ENCODE measurements at regions not wholly inside any gene's neighbourhood (a gene's known extent, or its start where the extent isn't known, plus 50 kb on each side); places are given as distances from the start of the nearest gene placed in this dataset.

- no peak for DNase-seq
Observed at GRCh38 chr3:144148356-144148755, 176.7 kb downstream of the DIPK2A start.

DNA sequence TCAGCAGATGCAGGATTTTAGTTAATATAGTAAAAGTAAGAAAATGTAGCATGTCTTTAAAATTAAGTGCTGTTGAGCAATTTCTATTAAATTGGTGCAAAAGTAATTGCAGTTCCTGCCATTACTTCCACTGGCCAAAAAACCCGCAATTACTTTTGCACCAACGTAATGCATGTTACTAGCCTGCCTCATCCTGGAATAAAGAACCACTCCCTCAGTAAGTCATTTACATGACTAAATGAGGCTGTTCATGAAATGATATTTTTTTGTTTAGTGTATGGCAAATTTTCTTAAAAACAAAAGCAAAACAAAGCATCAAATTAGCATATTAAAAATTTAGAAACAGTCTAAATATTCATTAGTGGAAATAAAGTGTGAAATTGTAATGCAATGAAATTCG, 180.4 kb downstream of the DIPK2A start:
- no peak for DNase-seq

DNA sequence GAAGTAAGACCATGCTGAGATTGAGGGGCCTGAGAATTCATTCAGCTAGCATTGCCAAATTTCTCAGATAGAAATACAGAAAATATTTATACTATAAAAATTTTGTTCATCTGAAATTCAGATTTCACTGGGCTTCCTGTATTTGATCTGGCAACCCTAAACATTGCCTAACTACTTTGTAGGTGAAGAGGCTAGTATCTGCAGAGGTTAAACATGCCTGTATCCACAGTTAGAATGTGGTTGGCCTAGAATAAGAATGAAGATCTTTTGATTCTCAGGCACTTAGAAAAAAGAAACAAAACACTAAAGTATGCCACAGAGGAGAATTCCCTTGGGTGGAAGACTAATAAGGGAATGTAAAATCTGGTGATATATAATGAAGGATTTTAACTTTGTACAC, 189.0 kb downstream of the DIPK2A start:
- DNase-seq, result no peak

DNA sequence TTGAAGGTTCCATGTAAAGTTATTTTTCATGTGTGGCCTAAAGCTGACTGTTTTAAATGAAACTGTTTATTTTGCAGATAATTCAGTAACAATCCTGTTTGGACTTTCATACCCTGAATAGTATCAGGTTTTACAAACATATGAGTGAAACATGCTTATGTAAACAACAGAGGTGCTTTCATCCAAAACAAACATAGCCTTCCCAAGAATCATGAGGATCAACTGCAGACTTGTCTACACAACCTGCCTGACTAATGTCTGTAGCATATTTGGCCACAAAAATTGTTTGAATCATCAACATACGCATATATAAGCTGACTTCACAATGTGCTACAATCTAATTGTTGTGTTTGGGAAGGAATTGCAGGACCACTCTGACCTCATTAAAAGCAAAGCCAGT, 190.4 kb downstream of the DIPK2A start:
- no peak for DNase-seq

DNA sequence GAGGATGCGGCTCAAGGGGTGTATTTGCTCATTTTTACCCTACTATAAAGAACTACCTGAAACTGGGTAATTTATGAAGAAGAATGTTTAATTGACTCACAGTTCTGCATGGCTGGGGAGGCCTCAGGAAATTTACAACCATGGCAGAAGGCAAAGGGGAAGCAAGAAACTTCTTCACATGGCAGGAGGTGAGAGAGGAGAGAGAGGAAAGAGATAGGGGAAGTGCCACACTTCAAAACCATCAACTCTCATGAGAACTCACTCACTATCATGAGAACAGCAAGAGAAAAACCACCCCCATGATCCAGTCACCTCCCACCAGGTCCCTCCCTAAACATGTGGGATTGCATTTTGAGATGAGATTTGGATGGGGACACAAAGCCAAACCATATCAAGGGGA, 192.7 kb downstream of the DIPK2A start:
- no peak for DNase-seq

DNA sequence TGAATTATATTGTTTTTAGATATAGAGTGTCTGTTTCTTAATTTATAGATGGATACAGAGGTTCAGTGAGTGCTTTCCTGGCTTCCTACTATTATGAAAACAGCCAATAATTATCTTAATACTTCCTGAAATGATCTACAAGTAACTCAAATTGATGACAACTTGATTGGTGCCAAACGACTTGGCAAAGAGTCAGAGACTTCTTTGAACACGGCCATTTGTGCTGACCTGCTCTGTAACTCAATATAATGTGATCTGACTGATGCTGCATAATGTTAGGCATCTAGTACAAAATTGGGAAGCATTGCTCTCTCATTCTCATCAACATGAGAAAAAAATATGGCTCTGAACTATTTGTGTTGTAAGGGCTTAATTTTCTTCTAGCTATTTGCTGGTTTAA, 193.9 kb downstream of the DIPK2A start:
- no peak for DNase-seq

GRCh38 chr3:144167634-144168033, 196.0 kb downstream of the DIPK2A start:
- no peak for DNase-seq

DNA sequence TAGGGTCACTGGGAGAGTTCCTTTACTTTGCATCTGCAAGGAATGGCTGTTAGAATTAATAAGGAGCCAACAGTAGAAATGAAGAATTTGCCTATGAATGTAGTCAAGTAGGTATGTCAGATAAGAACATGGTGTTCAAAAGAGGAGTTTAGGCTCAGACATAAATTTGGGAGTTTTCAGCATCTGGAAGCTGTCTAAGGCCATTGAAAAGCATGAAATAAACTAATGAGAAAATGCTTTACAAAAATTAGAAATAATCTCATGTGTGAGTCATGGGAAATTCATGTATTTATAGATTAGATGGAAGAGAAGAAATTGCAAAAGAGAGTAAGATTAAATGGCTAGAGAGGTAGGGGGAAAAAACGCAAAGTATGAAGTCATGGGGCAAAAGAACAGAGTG, 201.9 kb downstream of the DIPK2A start:
- DNase-seq, result no peak

- DNase-seq, result no peak
Observed at GRCh38 chr3:144175644-144176425, 204.2 kb downstream of the DIPK2A start.

- DNase-seq, result no peak
Observed at GRCh38 chr3:144177649-144178048, 206.0 kb downstream of the DIPK2A start.

DNA sequence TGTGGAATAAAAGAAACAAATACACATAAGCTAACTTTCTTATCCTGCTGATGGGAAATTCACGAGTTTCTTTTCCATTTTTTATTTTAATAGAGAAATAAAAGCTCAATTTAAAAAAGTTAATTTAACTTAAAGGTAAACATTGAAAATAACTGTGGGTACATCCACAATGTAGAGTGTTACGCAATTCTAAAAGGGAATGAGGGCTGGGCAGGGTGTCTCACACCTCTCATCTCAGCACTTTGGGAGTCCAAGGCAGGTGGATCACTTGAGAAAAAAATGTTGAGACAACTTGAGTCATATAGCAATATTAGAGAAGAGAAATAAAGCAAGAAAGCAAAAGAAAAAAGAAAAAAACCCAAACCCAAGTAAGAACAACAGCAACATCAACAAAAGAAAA, 207.0 kb downstream of the DIPK2A start:
- no peak for DNase-seq

DNA sequence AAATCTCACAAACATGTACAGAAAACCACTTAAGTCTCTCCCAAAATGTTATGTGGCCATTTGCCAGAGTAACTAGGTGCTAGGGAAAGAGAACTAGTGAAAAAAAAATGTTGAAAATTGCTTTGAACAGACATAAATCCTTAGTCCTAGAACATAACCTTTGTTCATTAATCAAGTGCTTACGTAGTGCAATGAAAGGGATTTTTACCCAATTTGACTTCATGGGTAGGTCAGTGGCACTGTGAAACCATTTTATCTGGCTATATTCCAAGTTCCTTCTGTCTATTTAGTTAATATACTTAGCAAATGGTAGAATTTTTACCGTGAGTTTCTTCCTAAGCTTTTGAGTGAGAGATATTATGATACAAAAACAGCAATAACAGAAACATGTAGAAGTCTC, 209.4 kb downstream of the DIPK2A start:
- DNase-seq, result no peak

DNA sequence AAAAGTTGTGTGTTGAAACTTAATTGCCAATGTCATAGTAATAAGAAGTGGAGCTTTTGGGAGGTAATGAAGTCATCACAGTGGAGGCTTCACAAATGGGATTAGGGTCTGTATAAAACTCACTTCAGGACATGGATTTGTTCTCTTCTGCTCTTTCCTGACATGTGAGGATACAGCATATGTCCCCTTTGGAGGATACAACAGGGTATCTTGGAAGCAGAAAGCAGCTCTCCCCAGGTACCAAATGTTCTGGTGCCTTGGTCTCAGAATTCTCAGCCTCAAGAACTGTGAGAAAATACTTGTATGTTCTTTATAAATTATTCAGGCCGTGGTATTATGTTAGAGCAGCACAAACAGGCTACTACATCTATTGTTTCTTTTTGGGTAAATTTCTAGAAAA, 210.9 kb downstream of the DIPK2A start:
- DNase-seq, result no peak

DNA sequence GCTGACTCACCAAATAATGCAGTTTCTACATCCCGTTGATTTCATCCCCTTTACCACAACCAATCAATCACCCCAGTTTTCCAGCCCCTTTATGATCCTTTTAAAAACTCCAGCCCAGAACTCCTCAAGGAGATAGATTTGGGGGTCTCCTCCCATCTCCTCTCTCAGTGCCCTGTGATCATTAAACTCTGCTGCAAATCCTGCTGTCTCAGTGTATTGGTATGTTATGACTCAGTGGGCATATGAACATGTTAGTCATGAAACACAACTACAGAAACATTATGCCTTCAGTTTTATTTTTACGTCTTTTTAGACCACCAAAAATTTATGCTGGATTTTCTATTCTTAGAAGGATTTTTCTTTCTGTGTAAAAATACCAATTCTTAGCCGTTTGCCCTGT, 213.7 kb downstream of the DIPK2A start:
- DNase-seq, result no peak

DNA sequence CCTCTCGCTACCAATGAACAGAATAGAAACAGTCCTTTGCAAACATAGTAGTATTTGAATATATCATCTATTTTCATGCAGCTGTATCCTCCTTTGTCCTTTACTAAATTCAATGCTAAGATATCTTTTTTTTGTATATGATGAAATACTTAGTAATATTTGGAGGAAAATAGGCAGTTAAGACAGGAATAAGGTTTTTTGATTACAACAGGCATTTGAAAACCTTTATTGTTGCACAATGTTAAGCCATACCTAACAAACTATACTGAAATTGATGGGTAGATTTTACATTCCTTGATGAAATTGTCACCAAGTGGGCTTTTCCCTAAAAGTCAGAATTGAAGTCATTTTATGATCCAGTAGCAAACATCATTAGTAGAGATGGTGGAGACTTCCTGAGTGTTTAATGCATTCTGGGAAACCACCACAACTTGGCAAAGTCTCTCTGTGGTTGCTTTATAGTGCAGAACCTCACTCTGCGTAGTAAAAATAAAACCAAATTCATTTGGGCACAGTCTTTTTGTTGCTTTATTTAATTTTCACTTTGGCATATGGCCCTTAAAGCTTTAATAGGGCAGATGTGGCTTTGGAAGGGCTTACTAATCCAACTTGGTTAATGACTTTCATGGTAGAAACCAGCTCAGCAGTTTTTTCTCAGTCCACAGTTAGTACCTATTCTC, 216.0 kb downstream of the DIPK2A start:
- peak; percentile 7 for DNase-seq

DNA sequence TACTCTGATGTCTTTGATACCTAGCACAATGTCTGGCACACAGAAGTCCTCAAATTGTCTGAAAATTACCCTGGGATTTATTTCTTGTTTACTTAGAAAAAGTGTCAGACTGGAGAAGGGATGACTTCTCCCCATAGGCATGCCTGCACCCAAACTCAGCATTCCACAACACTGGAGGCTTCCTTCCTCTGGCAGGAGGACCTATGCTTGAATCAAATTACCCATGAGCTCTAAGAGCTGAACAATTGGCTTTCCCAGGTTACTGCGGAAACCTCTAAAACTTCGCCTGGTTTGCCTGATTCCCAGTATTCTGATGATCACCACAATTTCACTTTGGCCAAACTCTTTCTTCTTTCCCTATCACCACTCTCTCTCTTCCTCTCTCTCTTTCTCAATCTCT, 217.4 kb downstream of the DIPK2A start:
- DNase-seq, result no peak

DNA sequence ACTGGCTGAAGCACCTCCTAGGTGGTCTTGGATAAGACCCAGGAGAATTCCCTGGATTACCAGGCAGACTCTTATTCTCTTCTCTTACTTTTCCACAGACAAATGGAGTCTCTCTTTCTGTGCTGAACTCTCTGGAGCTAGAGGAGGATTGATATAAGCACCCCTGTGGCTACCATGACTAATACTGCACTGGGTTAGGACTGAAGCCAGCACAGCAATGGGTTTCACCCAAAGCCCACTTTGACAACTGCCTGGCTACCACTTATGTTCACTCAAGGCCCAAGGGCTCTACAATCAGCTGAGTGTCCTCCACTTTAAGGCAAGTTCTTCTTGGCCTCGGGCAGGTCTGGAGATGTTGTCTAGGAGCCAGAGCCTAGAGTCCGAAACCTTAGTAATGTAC, 225.5 kb downstream of the DIPK2A start:
- DNase-seq, result no peak

DNA sequence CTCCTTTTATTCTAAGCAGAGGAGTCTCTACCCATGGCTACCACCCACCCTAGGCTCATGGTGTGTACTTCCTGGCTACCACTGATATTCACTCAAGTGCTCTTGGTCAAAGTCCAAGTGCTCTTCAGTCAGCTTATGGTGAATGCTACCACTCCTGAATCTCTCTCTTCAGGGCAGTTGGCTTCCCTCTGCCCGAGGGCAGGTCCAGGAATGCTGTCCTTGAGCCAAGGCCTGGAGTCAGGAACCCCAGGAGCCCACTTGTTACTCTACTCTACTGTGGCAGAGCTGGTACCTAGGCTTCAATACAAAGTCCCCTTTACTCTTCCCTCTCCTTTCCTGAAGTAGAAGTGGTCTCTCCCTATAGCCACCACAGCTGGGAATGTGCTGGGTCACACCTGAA, 226.0 kb downstream of the DIPK2A start:
- no peak for DNase-seq

DNA sequence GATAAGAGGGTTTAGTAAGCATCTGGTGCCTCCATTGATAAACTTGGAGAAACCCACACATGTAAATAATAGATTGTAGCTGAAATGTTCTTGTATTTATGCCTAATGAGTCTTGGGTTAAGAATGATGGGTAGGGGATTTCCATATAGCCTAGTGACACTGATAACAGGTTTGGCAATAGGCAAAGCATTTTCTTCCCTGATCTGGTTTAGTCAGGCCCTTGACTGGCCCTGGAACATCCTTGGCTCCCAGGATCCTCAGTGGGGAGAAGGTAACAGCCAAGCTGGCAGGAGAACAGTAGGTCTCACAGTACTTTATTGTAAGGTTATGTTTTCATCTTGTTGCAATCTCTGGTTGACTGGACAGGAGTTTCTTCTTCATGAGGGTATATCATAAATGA, 228.4 kb downstream of the DIPK2A start:
- no peak for DNase-seq

GRCh38 chr3:144200466-144200865, 228.8 kb downstream of the DIPK2A start:
- no peak for DNase-seq

DNA sequence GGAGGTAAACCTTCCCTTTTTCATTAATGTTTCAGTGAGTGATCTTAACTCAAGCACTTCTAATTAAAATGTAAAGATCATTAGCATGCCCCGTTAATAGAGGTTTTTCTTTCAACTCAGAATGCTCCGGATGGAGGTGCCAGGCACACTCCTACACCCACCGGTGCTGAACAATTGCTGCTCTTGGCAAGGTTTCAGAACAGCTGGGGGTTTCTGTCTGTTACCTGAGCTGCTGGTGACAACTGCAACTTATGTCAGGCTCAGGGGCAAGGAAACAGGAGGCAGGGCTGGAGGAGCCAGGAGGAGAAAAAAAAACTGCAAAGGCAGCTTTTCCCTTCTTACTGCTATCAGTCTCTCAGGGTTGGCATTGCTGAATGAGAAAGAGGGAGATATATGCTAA, 250.1 kb downstream of the DIPK2A start:
- no peak for DNase-seq

DNA sequence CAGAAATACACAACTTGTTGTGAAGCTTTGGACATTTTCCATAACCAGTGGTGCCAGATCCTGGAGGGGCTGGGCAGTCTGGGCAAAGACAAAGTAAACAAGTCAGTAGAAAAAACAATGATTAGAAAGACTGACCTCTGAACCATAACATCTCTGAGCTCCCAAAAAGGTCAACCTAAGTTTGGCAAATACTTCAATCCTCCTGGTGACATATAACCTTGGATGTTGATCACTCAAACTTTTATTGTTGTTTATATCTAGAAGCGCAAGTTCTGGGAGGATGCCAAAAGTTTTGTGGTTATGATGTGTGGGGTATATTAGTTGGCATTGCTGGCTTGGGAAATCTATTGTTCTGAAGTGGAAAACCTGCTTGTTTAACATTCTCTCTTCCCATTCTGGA, 257.7 kb downstream of the DIPK2A start:
- no peak for DNase-seq

DNA sequence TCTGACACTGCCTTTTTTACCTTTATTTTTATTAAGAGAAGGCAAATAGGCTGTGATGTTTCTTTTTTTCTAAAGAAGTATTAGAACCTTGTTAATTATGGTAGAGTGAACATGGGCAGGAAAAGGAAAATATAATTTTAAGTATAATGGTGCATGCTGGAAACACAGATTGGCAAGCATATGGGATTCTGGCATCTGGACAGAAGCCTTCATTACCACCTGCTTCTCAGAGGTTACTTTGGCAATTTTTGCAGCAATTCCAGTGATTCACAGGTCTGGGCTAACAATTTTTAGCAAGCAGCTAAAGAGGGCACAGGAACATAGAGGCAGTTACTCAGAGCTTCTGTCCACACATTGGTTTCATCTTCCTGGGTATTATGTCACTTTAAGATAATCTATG, 258.3 kb downstream of the DIPK2A start:
- DNase-seq, result no peak

DNA sequence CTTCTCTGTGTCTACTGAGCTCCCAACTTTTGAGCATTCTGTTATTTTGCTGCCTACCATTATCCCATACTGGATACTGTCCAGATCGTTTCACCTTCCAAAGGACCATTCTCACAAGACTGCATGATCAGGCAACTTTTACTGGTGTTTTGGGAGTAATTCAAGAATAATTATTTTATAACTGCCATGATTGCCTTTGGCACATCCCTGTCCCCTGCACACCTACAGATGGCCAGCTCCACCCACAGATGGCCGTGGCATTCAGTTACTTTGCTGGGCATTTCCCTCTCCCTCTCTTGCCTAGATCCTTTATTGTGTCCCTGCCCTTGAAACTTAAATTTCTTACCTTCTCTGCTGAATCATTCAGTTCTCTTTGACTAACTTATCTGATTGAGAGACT, 263.9 kb downstream of the DIPK2A start:
- no peak for DNase-seq

DNA sequence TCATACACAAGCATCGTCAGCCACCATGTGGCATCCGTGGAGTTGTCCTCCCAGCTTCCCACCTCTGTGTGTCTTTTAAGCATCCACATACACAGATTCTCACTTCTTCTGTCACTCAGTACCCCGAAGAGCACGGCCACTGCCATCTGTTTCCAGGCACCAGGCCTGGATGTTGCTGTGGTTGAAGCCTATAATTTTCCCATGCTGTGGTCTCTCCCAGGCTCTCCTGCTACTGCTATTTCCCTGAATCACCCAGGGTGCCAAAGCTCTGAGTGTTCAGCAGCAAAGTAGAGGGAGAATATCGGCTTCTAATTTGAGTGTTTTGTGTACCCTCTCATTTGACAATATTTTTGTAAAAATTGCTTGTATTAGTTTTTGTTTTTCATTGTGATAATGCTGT, 265.7 kb downstream of the DIPK2A start:
- DNase-seq, result no peak

Data from T1000 (cell line).